ENCODE measurements at regions not wholly inside any gene's neighbourhood (a gene's known extent, or its start where the extent isn't known, plus 50 kb on each side); places are given as distances from the start of the nearest gene placed in this dataset.
A peak's percentile ranks its signal among the peaks of the same experiment; 100 is the strongest.

GRCh38 chr11:104705490-104706190 lies 192.6 kb downstream of the CASP12 start:
- FAIRE-seq = no peak
- no peak overlapping the region for H3K27ac ChIP-seq (ENCODE audit: low read depth in 2 of 2, low read length in 2 of 2)
- no peaks in the 10 kb centered on the region for H3K9me3 ChIP-seq (ENCODE audit: control insufficient read depth in 2 of 3, insufficient read depth in 1 of 3, low read length in 3 of 3)
- no peak for TF ChIP-seq CTCF (IDR thresholded peaks at IDR 0.05; ENCODE audit: borderline replicate concordance, extremely low read depth, insufficient read depth)
- H3K9ac ChIP-seq (ENCODE audit: low read length in 3 of 3) = no peak overlapping the region
- intact Hi-C loops (cut with DNase I) = no loop called here
- DNase-seq = peak in 1 of 5 donors; percentile 27
- no peak overlapping the region for H3K4me3 ChIP-seq (ENCODE audit: low read length in 3 of 3)
- no peaks in the 10 kb centered on the region for H3K4me1 ChIP-seq (ENCODE audit: control insufficient read depth in 2 of 3, insufficient read depth in 2 of 3, low read depth in 1 of 3, low read length in 3 of 3)
- H3K27me3 ChIP-seq (ENCODE audit: control insufficient read depth, insufficient read depth, low read length) = no peaks in the 10 kb centered on the region
- no peaks in the 10 kb centered on the region for H3K36me3 ChIP-seq (ENCODE audit: control insufficient read depth in 2 of 3, insufficient read depth in 3 of 3, low read length in 3 of 3)

GRCh38 chr11:104704888-104705287 lies 193.4 kb downstream of the CASP12 start:
- H3K27ac ChIP-seq (ENCODE audit: low read depth in 2 of 2, low read length in 2 of 2) = no peak overlapping the region
- no peaks in the 10 kb centered on the region for H3K9me3 ChIP-seq (ENCODE audit: control insufficient read depth in 2 of 3, insufficient read depth in 1 of 3, low read length in 3 of 3)
- intact Hi-C loops (cut with DNase I) = no loop called here
- no peak for TF ChIP-seq CTCF (IDR thresholded peaks at IDR 0.05; ENCODE audit: borderline replicate concordance, extremely low read depth, insufficient read depth)
- no peak for FAIRE-seq
- no peaks in the 10 kb centered on the region for H3K27me3 ChIP-seq (ENCODE audit: control insufficient read depth, insufficient read depth, low read length)
- H3K36me3 ChIP-seq (ENCODE audit: control insufficient read depth in 2 of 3, insufficient read depth in 3 of 3, low read length in 3 of 3) = no peaks in the 10 kb centered on the region
- no peak for DNase-seq
- H3K9ac ChIP-seq (ENCODE audit: low read length in 3 of 3) = no peak overlapping the region
- no peaks in the 10 kb centered on the region for H3K4me1 ChIP-seq (ENCODE audit: control insufficient read depth in 2 of 3, insufficient read depth in 2 of 3, low read depth in 1 of 3, low read length in 3 of 3)
- H3K4me3 ChIP-seq (ENCODE audit: low read length in 3 of 3) = no peak overlapping the region

- Histone ChIP-seq H3K9me3 (ENCODE audit: control insufficient read depth in 2 of 3, insufficient read depth in 1 of 3, low read length in 3 of 3) (no peaks in the 10 kb centered on the region), H3K9ac (ENCODE audit: low read length in 3 of 3) (no peak overlapping the region), H3K36me3 (ENCODE audit: control insufficient read depth in 2 of 3, insufficient read depth in 3 of 3, low read length in 3 of 3) (no peaks in the 10 kb centered on the region), H3K4me1 (ENCODE audit: control insufficient read depth in 2 of 3, insufficient read depth in 2 of 3, low read depth in 1 of 3, low read length in 3 of 3) (no peaks in the 10 kb centered on the region), H3K27me3 (ENCODE audit: control insufficient read depth, insufficient read depth, low read length) (no peaks in the 10 kb centered on the region), H3K27ac (ENCODE audit: low read depth in 2 of 2, low read length in 2 of 2) (no peak overlapping the region), H3K4me3 (ENCODE audit: low read length in 3 of 3) (no peak overlapping the region)
- TF ChIP-seq CTCF (IDR thresholded peaks at IDR 0.05; ENCODE audit: borderline replicate concordance, extremely low read depth, insufficient read depth) = no peak
- DNase-seq = no peak
- intact Hi-C loops (cut with DNase I) = no loop called here
- peak; percentile 6 for FAIRE-seq
Measured at GRCh38 chr11:104704146-104704830, 194.0 kb downstream of the CASP12 start.

Measured in kidney (tissue), 13 donors.